ENCODE measurements at regions not wholly inside any gene's neighbourhood (a gene's known extent, or its start where the extent isn't known, plus 50 kb on each side); places are given as distances from the start of the nearest gene placed in this dataset.

DNA sequence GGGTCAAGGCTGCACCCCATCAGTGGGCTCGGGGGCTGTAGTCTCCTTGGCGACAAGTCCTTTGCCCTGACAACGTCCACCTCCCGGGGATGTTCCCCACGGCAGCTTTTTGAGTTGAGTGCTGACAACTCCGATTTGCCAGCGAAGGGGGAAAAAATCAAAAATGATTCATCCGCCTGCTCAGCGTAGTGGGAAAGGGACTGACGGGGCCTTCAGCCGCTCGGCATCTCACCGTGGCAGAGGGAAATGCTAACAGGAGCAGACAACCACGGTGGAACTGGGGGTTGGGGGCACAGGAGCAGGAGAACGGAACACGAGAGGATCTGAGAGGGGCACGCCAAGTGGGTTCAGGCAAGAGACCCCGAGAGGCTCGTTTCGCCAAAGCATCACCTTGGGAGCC lies 173.7 kb downstream of the TFAP2C start:
- Histone ChIP-seq H3K4me2 (ENCODE audit: low read length) (no peak overlapping the region), H3K27ac (ENCODE audit: low read depth, low read length, poor library complexity, severe bottlenecking) (no peak overlapping the region), H3K9me3 (ENCODE audit: low read length) (no peaks in the 10 kb centered on the region), H3K4me3 (ENCODE audit: low read depth, low read length, poor library complexity, severe bottlenecking) (no peak overlapping the region), H2AFZ (ENCODE audit: low read length) (no peak overlapping the region), H4K20me1 (ENCODE audit: insufficient read depth, low read length) (no peaks in the 10 kb centered on the region), H3K9me2 (ENCODE audit: insufficient read depth, low read length) (no peaks in the 10 kb centered on the region), H3K36me3 (ENCODE audit: insufficient read depth, low read length) (no peaks in the 10 kb centered on the region), H3K79me2 (ENCODE audit: insufficient read depth, low read depth, low read length) (no peaks in the 10 kb centered on the region), H3K4me1 (ENCODE audit: insufficient read depth, low read length, poor library complexity, severe bottlenecking) (peaks cover 13% of the 10 kb centered on the region)
- POLR2A ChIA-PET, result interaction anchor here (1.4 kb wide), 1 partner anchor 41 kb away, joined by 5 read pairs; no protein-coding TSS in a partner anchor
- DNase-seq (ENCODE audit: low spot score), result no peak
- TF ChIP-seq, protein P1, sequence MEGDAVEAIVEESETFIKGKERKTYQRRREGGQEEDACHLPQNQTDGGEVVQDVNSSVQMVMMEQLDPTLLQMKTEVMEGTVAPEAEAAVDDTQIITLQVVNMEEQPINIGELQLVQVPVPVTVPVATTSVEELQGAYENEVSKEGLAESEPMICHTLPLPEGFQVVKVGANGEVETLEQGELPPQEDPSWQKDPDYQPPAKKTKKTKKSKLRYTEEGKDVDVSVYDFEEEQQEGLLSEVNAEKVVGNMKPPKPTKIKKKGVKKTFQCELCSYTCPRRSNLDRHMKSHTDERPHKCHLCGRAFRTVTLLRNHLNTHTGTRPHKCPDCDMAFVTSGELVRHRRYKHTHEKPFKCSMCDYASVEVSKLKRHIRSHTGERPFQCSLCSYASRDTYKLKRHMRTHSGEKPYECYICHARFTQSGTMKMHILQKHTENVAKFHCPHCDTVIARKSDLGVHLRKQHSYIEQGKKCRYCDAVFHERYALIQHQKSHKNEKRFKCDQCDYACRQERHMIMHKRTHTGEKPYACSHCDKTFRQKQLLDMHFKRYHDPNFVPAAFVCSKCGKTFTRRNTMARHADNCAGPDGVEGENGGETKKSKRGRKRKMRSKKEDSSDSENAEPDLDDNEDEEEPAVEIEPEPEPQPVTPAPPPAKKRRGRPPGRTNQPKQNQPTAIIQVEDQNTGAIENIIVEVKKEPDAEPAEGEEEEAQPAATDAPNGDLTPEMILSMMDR (conservative IDR thresholded peaks at IDR 0.05; ENCODE audit: low read length), result no peak
- no peak for TF ChIP-seq EZH2phosphoT487 (IDR thresholded peaks at IDR 0.05; ENCODE audit: borderline replicate concordance, low read depth, low read length)
- intact Hi-C loops (cut with micrococcal nuclease; ENCODE audit: unreplicated experiment), result no loop called here
- BruUV-seq (replicated peaks), result no TSS peak
- CTCF ChIA-PET (ENCODE audit: unreplicated experiment), result no interaction called here

DNA sequence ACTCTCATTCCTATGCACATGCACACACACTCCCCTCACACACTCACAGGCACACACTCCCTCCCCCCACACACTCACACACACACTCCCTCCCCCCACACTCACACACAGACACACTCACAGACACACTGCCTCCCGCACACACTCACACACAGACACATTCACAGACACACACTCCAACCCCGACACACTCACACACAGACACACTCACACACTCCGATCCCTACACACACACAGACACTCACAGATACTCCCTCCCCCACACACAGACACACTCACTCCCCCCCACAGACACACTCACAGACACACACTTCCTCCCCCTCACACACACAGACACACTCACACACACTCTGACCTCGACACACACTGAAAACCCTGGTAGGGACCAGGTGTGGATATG lies 176.2 kb downstream of the TFAP2C start:
- POLR2A ChIA-PET, result no interaction called here
- no peak overlapping the region for H3K4me2 ChIP-seq (ENCODE audit: low read length)
- DNase-seq (ENCODE audit: low spot score), result no peak
- H3K36me3 ChIP-seq (ENCODE audit: insufficient read depth, low read length), result no peaks in the 10 kb centered on the region
- H3K4me1 ChIP-seq (ENCODE audit: insufficient read depth, low read length, poor library complexity, severe bottlenecking), result peaks cover 16% of the 10 kb centered on the region
- H3K9me3 ChIP-seq (ENCODE audit: low read length), result no peaks in the 10 kb centered on the region
- H4K20me1 ChIP-seq (ENCODE audit: insufficient read depth, low read length), result no peaks in the 10 kb centered on the region
- H3K9me2 ChIP-seq (ENCODE audit: insufficient read depth, low read length), result no peaks in the 10 kb centered on the region
- H3K27ac ChIP-seq (ENCODE audit: low read depth, low read length, poor library complexity, severe bottlenecking), result no peak overlapping the region
- intact Hi-C loops (cut with micrococcal nuclease; ENCODE audit: unreplicated experiment), result no loop called here
- CTCF ChIA-PET (ENCODE audit: unreplicated experiment), result no interaction called here
- no peak overlapping the region for H2AFZ ChIP-seq (ENCODE audit: low read length)
- H3K4me3 ChIP-seq (ENCODE audit: low read depth, low read length, poor library complexity, severe bottlenecking), result no peak overlapping the region
- TF ChIP-seq EZH2phosphoT487 (IDR thresholded peaks at IDR 0.05; ENCODE audit: borderline replicate concordance, low read depth, low read length), result no peak
- TF ChIP-seq, protein P1 (conservative IDR thresholded peaks at IDR 0.05; ENCODE audit: low read length), result no peak
- H3K79me2 ChIP-seq (ENCODE audit: insufficient read depth, low read depth, low read length), result no peaks in the 10 kb centered on the region
- BruUV-seq (replicated peaks), result no TSS peak

DNA sequence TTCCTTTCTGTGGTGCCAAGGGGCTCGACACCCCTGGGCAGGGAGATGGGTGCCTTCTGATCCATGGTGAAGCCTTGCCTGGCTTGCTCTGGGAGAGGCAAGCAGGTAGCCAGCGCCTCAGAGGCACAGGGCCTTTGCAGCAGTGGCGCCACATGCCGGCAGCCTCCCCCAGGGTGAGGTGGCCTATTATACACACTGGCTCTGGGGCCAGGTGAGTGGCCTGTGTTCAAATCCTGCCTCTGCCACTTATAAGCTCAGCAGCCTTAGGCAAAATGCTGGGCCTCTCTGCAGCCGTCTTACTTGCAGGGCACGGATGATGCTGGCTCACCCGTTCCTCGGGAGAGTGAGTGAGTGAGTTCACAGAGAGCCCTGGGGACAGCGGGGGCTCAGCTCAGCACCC lies 176.9 kb downstream of the TFAP2C start:
- CTCF ChIA-PET (ENCODE audit: unreplicated experiment), result no interaction called here
- Histone ChIP-seq H3K4me1 (ENCODE audit: insufficient read depth, low read length, poor library complexity, severe bottlenecking) (peaks cover 13% of the 10 kb centered on the region), H3K27ac (ENCODE audit: low read depth, low read length, poor library complexity, severe bottlenecking) (no peak overlapping the region), H4K20me1 (ENCODE audit: insufficient read depth, low read length) (no peaks in the 10 kb centered on the region), H3K9me3 (ENCODE audit: low read length) (no peaks in the 10 kb centered on the region), H3K79me2 (ENCODE audit: insufficient read depth, low read depth, low read length) (no peaks in the 10 kb centered on the region), H2AFZ (ENCODE audit: low read length) (no peak overlapping the region), H3K9me2 (ENCODE audit: insufficient read depth, low read length) (no peaks in the 10 kb centered on the region), H3K4me3 (ENCODE audit: low read depth, low read length, poor library complexity, severe bottlenecking) (no peak overlapping the region), H3K4me2 (ENCODE audit: low read length) (no peak overlapping the region), H3K36me3 (ENCODE audit: insufficient read depth, low read length) (no peaks in the 10 kb centered on the region)
- POLR2A ChIA-PET, result interaction anchor here (0.7 kb wide), 1 partner anchor 202 kb away, joined by 5 read pairs; no protein-coding TSS in a partner anchor
- no peak for DNase-seq (ENCODE audit: low spot score)
- TF ChIP-seq, protein P1 (conservative IDR thresholded peaks at IDR 0.05; ENCODE audit: low read length), result no peak
- no peak for TF ChIP-seq EZH2phosphoT487 (IDR thresholded peaks at IDR 0.05; ENCODE audit: borderline replicate concordance, low read depth, low read length)
- intact Hi-C loops (cut with micrococcal nuclease; ENCODE audit: unreplicated experiment), result no loop called here
- BruUV-seq (replicated peaks), result no TSS peak

Data from OCI-LY7 (cell line).